ENCODE measurements at regions not wholly inside any gene's neighbourhood (a gene's known extent, or its start where the extent isn't known, plus 50 kb on each side); places are given as distances from the start of the nearest gene placed in this dataset.

GRCh38 chr16:85321509-85322271, 209.4 kb upstream of the CIBAR2 start:
- peak overlapping the region; percentile 75 for H3K27ac ChIP-seq (ENCODE audit: low read length)
- H3K4me1 ChIP-seq (ENCODE audit: control insufficient read depth, insufficient read depth, low read length): peaks cover 19% of the 10 kb centered on the region
- no peaks in the 10 kb centered on the region for H3K36me3 ChIP-seq (ENCODE audit: control insufficient read depth, insufficient read depth, low read length)
- DNase-seq: peak; percentile 58 to 75
- H3K27me3 ChIP-seq (ENCODE audit: control insufficient read depth, insufficient read depth, low read length): no peaks in the 10 kb centered on the region
- no peaks in the 10 kb centered on the region for H3K9me3 ChIP-seq (ENCODE audit: control insufficient read depth, low read depth, low read length)
- WGBS (ENCODE audit: insufficient coverage, low lambda C conversion rate): 80% methylated on average over 1 of the region's 16 CpGs
- no peak overlapping the region for H3K4me3 ChIP-seq (ENCODE audit: low read length)

- H3K4me1 ChIP-seq (ENCODE audit: control insufficient read depth, insufficient read depth, low read length): peaks cover 28% of the 10 kb centered on the region
- H3K4me3 ChIP-seq (ENCODE audit: low read length): no peak overlapping the region
- H3K36me3 ChIP-seq (ENCODE audit: control insufficient read depth, insufficient read depth, low read length): no peaks in the 10 kb centered on the region
- H3K27ac ChIP-seq (ENCODE audit: low read length): no peak overlapping the region
- DNase-seq: no peak
- H3K27me3 ChIP-seq (ENCODE audit: control insufficient read depth, insufficient read depth, low read length): no peaks in the 10 kb centered on the region
- 100% methylated on average over 1 of the region's 14 CpGs for WGBS (ENCODE audit: insufficient coverage, low lambda C conversion rate)
- H3K9me3 ChIP-seq (ENCODE audit: control insufficient read depth, low read depth, low read length): no peaks in the 10 kb centered on the region
These were observed 211.1 kb upstream of the CIBAR2 start for GRCh38 chr16:85323230-85323960.

- Histone ChIP-seq H3K4me3 (ENCODE audit: low read length) (no peak overlapping the region), H3K9me3 (ENCODE audit: control insufficient read depth, low read depth, low read length) (no peaks in the 10 kb centered on the region), H3K27ac (ENCODE audit: low read length) (no peak overlapping the region), H3K36me3 (ENCODE audit: control insufficient read depth, insufficient read depth, low read length) (no peaks in the 10 kb centered on the region), H3K4me1 (ENCODE audit: control insufficient read depth, insufficient read depth, low read length) (peaks cover 33% of the 10 kb centered on the region), H3K27me3 (ENCODE audit: control insufficient read depth, insufficient read depth, low read length) (no peaks in the 10 kb centered on the region)
- no peak for DNase-seq
- 94% methylated on average over 3 of the region's 10 CpGs for WGBS (ENCODE audit: insufficient coverage, low lambda C conversion rate)
These were observed 211.6 kb upstream of the CIBAR2 start for GRCh38 chr16:85323961-85324253.

GRCh38 chr16:85324488-85324887, 212.2 kb upstream of the CIBAR2 start:
- no peak overlapping the region for H3K4me3 ChIP-seq (ENCODE audit: low read length)
- no peaks in the 10 kb centered on the region for H3K27me3 ChIP-seq (ENCODE audit: control insufficient read depth, insufficient read depth, low read length)
- no peaks in the 10 kb centered on the region for H3K36me3 ChIP-seq (ENCODE audit: control insufficient read depth, insufficient read depth, low read length)
- WGBS (ENCODE audit: insufficient coverage, low lambda C conversion rate): 98% methylated on average over 6 of the region's 13 CpGs
- DNase-seq: no peak
- H3K9me3 ChIP-seq (ENCODE audit: control insufficient read depth, low read depth, low read length): no peaks in the 10 kb centered on the region
- H3K4me1 ChIP-seq (ENCODE audit: control insufficient read depth, insufficient read depth, low read length): peaks cover 38% of the 10 kb centered on the region
- H3K27ac ChIP-seq (ENCODE audit: low read length): no peak overlapping the region

- WGBS (ENCODE audit: insufficient coverage, low lambda C conversion rate): no CpG with 5 or more reads among the region's 12 CpGs
- Histone ChIP-seq H3K4me3 (ENCODE audit: low read length) (no peak overlapping the region), H3K4me1 (ENCODE audit: control insufficient read depth, insufficient read depth, low read length) (peaks cover 47% of the 10 kb centered on the region), H3K9me3 (ENCODE audit: control insufficient read depth, low read depth, low read length) (no peaks in the 10 kb centered on the region), H3K27me3 (ENCODE audit: control insufficient read depth, insufficient read depth, low read length) (no peaks in the 10 kb centered on the region), H3K27ac (ENCODE audit: low read length) (no peak overlapping the region), H3K36me3 (ENCODE audit: control insufficient read depth, insufficient read depth, low read length) (no peaks in the 10 kb centered on the region)
- DNase-seq: no peak
These were observed 214.0 kb upstream of the CIBAR2 start for GRCh38 chr16:85326113-85326793.

- Histone ChIP-seq H3K27me3 (ENCODE audit: control insufficient read depth, insufficient read depth, low read length) (no peaks in the 10 kb centered on the region), H3K36me3 (ENCODE audit: control insufficient read depth, insufficient read depth, low read length) (no peaks in the 10 kb centered on the region), H3K4me1 (ENCODE audit: control insufficient read depth, insufficient read depth, low read length) (peaks cover 43% of the 10 kb centered on the region), H3K4me3 (ENCODE audit: low read length) (no peak overlapping the region), H3K27ac (ENCODE audit: low read length) (no peak overlapping the region), H3K9me3 (ENCODE audit: control insufficient read depth, low read depth, low read length) (no peaks in the 10 kb centered on the region)
- WGBS (ENCODE audit: insufficient coverage, low lambda C conversion rate): no CpG with 5 or more reads among the region's 8 CpGs
- no peak for DNase-seq
These were observed 214.5 kb upstream of the CIBAR2 start for GRCh38 chr16:85326794-85327181.

GRCh38 chr16:85327731-85328675, 215.7 kb upstream of the CIBAR2 start:
- peaks cover 44% of the 10 kb centered on the region for H3K4me1 ChIP-seq (ENCODE audit: control insufficient read depth, insufficient read depth, low read length)
- peaks cover 2% of the 10 kb centered on the region for H3K9me3 ChIP-seq (ENCODE audit: control insufficient read depth, low read depth, low read length)
- no peaks in the 10 kb centered on the region for H3K36me3 ChIP-seq (ENCODE audit: control insufficient read depth, insufficient read depth, low read length)
- DNase-seq: peak in 1 of 2 donors; percentile 55
- peak overlapping the region; percentile 34 for H3K27ac ChIP-seq (ENCODE audit: low read length)
- no peaks in the 10 kb centered on the region for H3K27me3 ChIP-seq (ENCODE audit: control insufficient read depth, insufficient read depth, low read length)
- no peak overlapping the region for H3K4me3 ChIP-seq (ENCODE audit: low read length)
- no CpG with 5 or more reads among the region's 21 CpGs for WGBS (ENCODE audit: insufficient coverage, low lambda C conversion rate)

GRCh38 chr16:85328676-85329058, 216.4 kb upstream of the CIBAR2 start:
- no peak overlapping the region for H3K4me3 ChIP-seq (ENCODE audit: low read length)
- no CpG with 5 or more reads among the region's 17 CpGs for WGBS (ENCODE audit: insufficient coverage, low lambda C conversion rate)
- peaks cover 2% of the 10 kb centered on the region for H3K9me3 ChIP-seq (ENCODE audit: control insufficient read depth, low read depth, low read length)
- no peak for DNase-seq
- no peak overlapping the region for H3K27ac ChIP-seq (ENCODE audit: low read length)
- peaks cover 50% of the 10 kb centered on the region for H3K4me1 ChIP-seq (ENCODE audit: control insufficient read depth, insufficient read depth, low read length)
- H3K27me3 ChIP-seq (ENCODE audit: control insufficient read depth, insufficient read depth, low read length): no peaks in the 10 kb centered on the region
- H3K36me3 ChIP-seq (ENCODE audit: control insufficient read depth, insufficient read depth, low read length): no peaks in the 10 kb centered on the region

- H3K27me3 ChIP-seq (ENCODE audit: control insufficient read depth, insufficient read depth, low read length): no peaks in the 10 kb centered on the region
- peak; percentile 54 to 82 for DNase-seq
- peaks cover 56% of the 10 kb centered on the region for H3K4me1 ChIP-seq (ENCODE audit: control insufficient read depth, insufficient read depth, low read length)
- WGBS (ENCODE audit: insufficient coverage, low lambda C conversion rate): no CpG with 5 or more reads among the region's 28 CpGs
- peak overlapping the region; percentile 45 for H3K27ac ChIP-seq (ENCODE audit: low read length)
- H3K4me3 ChIP-seq (ENCODE audit: low read length): no peak overlapping the region
- no peaks in the 10 kb centered on the region for H3K36me3 ChIP-seq (ENCODE audit: control insufficient read depth, insufficient read depth, low read length)
- peaks cover 2% of the 10 kb centered on the region for H3K9me3 ChIP-seq (ENCODE audit: control insufficient read depth, low read depth, low read length)
These were observed 217.0 kb upstream of the CIBAR2 start for GRCh38 chr16:85329059-85329812.
